ENCODE measurements at regions not wholly inside any gene's neighbourhood (a gene's known extent, or its start where the extent isn't known, plus 50 kb on each side); places are given as distances from the start of the nearest gene placed in this dataset.

DNA sequence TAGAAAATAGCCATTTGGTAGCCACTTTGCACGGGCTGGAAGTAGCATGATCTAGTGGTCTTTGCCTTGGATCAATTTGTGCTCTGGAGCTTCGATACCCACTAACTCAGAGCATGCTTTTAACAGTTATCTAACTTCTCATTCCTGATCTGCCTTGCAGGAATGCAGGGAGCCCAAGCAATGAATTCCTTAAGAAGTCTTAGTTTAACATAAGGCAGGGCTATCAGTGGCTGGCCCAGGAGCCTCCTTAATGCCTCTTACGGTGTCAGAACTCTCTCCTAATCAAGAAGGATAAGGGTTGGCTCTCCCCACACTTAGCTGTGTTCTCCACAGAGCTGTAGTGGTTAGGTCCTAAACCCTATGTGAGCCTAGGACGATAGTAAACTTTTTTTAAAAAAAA lies 95.8 kb upstream of the TBCA start:
- Histone ChIP-seq H3K27ac (no peak overlapping the region), H3K4me3 (ENCODE audit: low read depth, low read length) (no peak overlapping the region), H3K27me3 (ENCODE audit: insufficient read depth, low read depth, severe bottlenecking) (no peaks in the 10 kb centered on the region), H3K9me3 (ENCODE audit: severe bottlenecking) (no peaks in the 10 kb centered on the region), H3K36me3 (no peaks in the 10 kb centered on the region)
- peak; percentile 35 for DNase-seq
- no peak for TF ChIP-seq CTCF (IDR thresholded peaks at IDR 0.05; ENCODE audit: low read depth, low read length)

DNA sequence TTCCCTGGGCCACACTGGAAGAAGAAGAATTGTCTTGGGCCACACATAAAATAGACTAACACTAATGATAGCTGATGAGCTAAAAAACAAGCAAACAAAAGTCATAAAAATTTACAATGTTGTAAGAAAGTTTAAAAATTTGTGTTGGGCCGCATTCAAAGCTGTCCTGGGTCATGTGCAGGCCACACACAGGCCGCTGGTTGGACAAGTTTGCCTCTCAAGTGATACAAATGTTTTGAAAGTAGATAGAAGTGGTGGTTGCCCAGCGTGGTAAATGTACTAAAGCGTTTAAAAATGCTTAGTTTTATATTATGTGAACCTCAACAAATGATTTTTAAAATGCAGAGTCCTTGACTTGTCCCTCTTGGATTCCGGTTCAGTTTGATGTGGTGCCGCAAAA lies 94.9 kb upstream of the TBCA start:
- no peaks in the 10 kb centered on the region for H3K36me3 ChIP-seq
- H3K9me3 ChIP-seq (ENCODE audit: severe bottlenecking) = no peaks in the 10 kb centered on the region
- no peak overlapping the region for H3K4me3 ChIP-seq (ENCODE audit: low read depth, low read length)
- H3K27ac ChIP-seq = no peak overlapping the region
- DNase-seq = no peak
- no peaks in the 10 kb centered on the region for H3K27me3 ChIP-seq (ENCODE audit: insufficient read depth, low read depth, severe bottlenecking)
- TF ChIP-seq CTCF (IDR thresholded peaks at IDR 0.05; ENCODE audit: low read depth, low read length) = no peak

DNA sequence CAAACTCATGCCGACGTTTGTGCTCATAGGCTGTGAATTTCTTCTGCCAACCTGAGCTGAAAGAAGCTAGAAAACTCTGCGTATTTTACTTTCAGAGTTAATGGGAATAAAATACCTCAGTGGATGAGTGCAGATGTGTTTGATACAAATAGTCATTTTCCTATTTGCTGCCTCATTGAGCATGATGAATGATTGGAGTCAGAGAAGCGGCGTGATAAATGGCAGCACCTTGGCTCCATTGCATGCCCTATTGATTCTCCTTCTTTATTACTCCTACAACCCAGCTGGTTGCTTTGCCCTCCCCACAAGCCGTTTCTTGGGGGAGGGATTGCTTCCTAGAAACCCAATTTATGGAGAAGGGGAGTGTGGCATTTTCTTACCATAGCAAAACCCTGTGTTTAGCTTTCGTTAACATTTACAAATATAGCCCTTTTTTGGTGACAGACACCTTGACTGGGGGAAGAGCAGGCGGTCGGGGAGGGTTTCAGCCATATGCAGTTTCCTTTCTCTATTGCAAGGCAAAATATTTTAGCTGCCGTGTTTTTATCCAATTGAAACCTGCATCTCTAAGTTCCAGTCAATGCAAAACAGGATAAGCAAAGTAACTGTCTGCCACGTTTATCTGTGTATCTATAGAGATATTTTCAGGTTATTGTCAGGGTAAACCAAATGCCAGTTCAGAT lies 93.1 kb upstream of the TBCA start:
- Histone ChIP-seq H3K36me3 (no peaks in the 10 kb centered on the region), H3K27me3 (ENCODE audit: insufficient read depth, low read depth, severe bottlenecking) (no peaks in the 10 kb centered on the region), H3K4me3 (ENCODE audit: low read depth, low read length) (no peak overlapping the region), H3K27ac (no peak overlapping the region), H3K9me3 (ENCODE audit: severe bottlenecking) (no peaks in the 10 kb centered on the region)
- no peak for DNase-seq
- TF ChIP-seq CTCF (IDR thresholded peaks at IDR 0.05; ENCODE audit: low read depth, low read length) = no peak

DNA sequence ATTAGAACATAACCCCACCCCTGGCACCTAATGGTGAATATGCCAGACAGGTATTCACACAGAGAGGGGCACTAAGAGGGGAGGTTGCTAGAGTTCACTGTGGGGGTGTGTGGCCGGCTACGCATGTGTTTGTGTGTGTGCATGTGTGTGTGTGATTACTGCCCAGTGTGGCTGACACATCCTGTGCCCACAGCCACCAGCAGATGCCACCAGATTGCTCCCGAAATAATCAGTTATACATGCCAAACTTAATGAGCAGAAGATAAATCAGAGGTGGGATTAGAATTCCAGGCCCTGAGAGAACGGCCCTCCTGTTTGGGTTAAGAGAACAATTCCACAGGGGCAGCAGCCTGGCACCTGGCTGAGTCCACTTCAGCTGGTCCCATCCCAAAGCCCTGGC lies 91.8 kb upstream of the TBCA start:
- no peak for DNase-seq
- TF ChIP-seq CTCF (IDR thresholded peaks at IDR 0.05; ENCODE audit: low read depth, low read length) = no peak

DNA sequence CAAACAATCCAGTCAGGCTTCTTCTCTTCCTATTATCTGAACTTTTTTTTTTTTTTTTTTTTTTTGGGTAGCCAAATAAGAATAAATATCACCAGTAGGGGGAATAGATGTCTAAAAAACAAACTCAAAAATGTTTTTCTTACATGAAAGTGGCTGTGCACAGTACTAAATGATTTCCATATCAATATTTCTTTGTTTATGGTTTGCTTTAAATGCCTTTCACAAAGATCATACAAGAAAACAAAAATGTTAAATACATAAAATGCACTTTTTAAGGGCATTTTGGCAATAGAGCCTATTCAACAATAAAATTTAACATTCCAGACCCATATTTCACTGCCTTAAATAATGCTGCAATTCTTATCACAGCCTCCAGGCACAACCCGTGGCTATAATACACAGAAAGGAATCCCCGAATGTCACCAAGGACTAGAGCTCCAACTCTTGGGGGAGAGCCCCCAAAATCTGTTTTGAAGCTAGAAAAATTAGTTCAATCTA lies 91.1 kb upstream of the TBCA start:
- no peak for TF ChIP-seq CTCF (IDR thresholded peaks at IDR 0.05; ENCODE audit: low read depth, low read length)
- Histone ChIP-seq H3K4me3 (ENCODE audit: low read depth, low read length) (no peak overlapping the region), H3K27me3 (ENCODE audit: insufficient read depth, low read depth, severe bottlenecking) (no peaks in the 10 kb centered on the region), H3K36me3 (no peaks in the 10 kb centered on the region), H3K27ac (no peak overlapping the region), H3K9me3 (ENCODE audit: severe bottlenecking) (no peaks in the 10 kb centered on the region)
- DNase-seq = no peak

More for the DNA sequence above, 91.8 kb upstream of the TBCA start:
- Histone ChIP-seq H3K27me3 (ENCODE audit: insufficient read depth, low read depth, severe bottlenecking) (no peaks in the 10 kb centered on the region), H3K4me3 (ENCODE audit: low read depth, low read length) (no peak overlapping the region), H3K9me3 (ENCODE audit: severe bottlenecking) (no peaks in the 10 kb centered on the region), H3K27ac (no peak overlapping the region), H3K36me3 (no peaks in the 10 kb centered on the region)

DNA sequence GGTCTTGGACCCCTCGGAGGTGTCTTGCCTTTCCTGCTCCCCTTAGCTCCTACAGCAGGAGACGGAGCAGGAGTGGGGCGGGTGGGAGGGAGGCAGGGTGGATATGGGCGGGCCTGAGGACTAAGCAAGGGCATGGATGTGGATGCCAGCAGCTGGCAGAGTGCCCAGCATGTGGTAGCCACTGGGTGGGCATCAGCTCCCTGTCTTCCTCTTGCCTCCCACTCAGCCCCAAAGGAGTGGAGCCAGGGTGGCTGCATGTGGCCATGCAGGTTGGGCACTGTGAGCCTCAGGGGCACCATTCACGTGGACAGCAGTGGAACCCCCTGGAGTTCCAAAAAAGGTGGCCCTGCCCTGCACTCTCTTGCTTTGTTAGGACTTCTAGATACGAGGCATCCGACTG lies 90.1 kb upstream of the TBCA start:
- Histone ChIP-seq H3K36me3 (no peaks in the 10 kb centered on the region), H3K9me3 (ENCODE audit: severe bottlenecking) (no peaks in the 10 kb centered on the region), H3K4me3 (ENCODE audit: low read depth, low read length) (no peak overlapping the region), H3K27ac (no peak overlapping the region), H3K27me3 (ENCODE audit: insufficient read depth, low read depth, severe bottlenecking) (no peaks in the 10 kb centered on the region)
- no peak for DNase-seq
- no peak for TF ChIP-seq CTCF (IDR thresholded peaks at IDR 0.05; ENCODE audit: low read depth, low read length)

Measured in WERI-Rb-1 (cell line).